KOPT-K1 (cell line): ENCODE measurements at regions not wholly inside any gene's neighbourhood (a gene's known extent, or its start where the extent isn't known, plus 50 kb on each side); places are given as distances from the start of the nearest gene placed in this dataset.

Experiments
- H3K27ac ChIP-seq: fragments of 200-600 bp; sonication (generic); 2 replicates; pipeline ENCODE4 v1.5.1; 2016; ENCODE audit warnings: antibody characterized with exemption, mild to moderate bottlenecking, low read depth, low read length; ENCODE audit not compliant: poor library complexity, severe bottlenecking
- H3K36me3 ChIP-seq: fragments of 200-600 bp; sonication (generic); 2 replicates; pipeline ENCODE4 v1.5.1; 2017; ENCODE audit warnings: antibody characterized with exemption, mild to moderate bottlenecking, low read length, moderate library complexity; ENCODE audit not compliant: insufficient read depth
- H3K9me3 ChIP-seq: fragments of 200-600 bp; sonication (generic); 2 replicates; pipeline ENCODE4 v1.5.1; 2017; ENCODE audit warnings: antibody characterized with exemption, low read length, mild to moderate bottlenecking; ENCODE audit not compliant: insufficient read depth, poor library complexity, severe bottlenecking

DNA sequence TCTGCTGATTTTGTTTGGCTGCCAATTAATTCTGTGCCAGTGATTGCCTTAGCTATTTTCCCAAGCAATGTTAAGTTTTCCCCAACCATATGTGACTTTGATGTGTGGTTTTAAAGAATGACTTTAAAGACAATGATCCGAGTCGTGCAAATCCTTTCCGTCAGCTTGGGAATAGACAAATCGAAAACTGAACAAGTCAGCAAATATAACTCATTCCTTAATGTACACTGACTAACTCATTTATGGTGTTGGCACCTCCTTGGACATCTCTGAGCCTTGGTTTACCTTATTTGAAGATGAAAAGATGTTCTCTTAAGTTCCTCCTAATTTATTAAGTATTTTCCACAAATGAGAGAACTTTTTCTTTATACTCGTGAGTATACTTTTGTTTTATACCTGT lies 249.4 kb upstream of the SLCO3A1 start:
- H3K9me3 ChIP-seq, result no peaks in the 10 kb centered on the region
- no peak overlapping the region for H3K27ac ChIP-seq
- no peaks in the 10 kb centered on the region for H3K36me3 ChIP-seq

DNA sequence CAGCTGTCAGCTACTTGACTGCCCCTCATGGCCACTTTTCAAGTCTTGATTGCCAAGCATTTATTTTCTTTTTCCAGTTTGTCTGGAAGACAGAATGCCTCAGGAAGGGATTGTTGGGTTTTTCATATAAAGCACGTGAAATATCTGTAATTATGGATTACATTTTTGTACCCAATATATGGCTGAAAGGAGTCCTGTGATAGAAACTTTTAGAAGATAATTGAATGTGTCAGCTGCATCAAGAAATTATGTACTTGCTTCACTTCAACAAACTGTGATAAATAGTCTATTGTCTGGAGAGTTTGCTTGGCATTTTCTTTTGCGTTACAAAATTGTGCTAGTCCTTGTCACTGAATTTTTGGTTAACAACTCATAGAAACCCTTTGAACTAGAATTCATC lies 247.9 kb upstream of the SLCO3A1 start:
- H3K27ac ChIP-seq, result no peak overlapping the region
- no peaks in the 10 kb centered on the region for H3K9me3 ChIP-seq
- no peaks in the 10 kb centered on the region for H3K36me3 ChIP-seq

DNA sequence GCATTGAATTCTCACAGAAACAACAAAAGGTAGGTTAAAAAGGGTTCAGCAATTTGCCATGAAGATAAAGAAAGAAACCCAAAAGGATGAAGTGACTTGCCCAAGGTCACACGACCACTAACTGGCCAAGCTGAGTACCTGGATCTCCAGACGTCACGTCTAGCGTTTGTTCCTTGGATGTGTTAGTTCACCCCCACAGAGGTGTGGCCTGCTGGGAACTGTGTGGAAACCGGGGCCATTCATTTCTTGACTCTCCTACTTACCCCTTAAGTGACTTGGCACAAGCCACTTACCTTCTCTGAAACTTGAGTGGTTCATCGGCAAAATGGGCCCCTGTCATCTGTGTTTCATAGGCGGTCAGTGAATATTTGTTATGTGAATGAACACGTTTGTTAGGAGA lies 244.3 kb upstream of the SLCO3A1 start:
- H3K36me3 ChIP-seq, result no peaks in the 10 kb centered on the region
- no peak overlapping the region for H3K27ac ChIP-seq
- no peaks in the 10 kb centered on the region for H3K9me3 ChIP-seq

DNA sequence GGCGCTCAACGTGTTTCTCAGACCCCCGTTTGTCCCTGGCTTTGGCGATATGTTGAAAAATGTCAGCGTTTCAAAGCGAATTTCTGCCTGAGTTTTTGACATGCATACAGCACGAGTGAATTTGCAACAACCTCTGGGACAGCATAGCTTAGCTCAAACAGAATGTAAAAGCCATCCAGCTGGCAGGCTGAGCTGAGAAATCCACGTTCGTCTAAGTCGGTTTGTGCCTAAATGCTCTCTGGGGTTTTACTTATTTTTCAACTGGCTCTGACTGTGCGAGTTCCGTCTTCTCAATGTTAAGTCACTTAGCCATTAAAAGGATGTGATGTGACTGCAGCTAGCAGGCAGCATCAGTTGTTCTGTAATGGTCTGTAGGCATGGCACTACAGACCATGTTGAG lies 243.5 kb upstream of the SLCO3A1 start:
- no peak overlapping the region for H3K27ac ChIP-seq
- no peaks in the 10 kb centered on the region for H3K36me3 ChIP-seq
- no peaks in the 10 kb centered on the region for H3K9me3 ChIP-seq

DNA sequence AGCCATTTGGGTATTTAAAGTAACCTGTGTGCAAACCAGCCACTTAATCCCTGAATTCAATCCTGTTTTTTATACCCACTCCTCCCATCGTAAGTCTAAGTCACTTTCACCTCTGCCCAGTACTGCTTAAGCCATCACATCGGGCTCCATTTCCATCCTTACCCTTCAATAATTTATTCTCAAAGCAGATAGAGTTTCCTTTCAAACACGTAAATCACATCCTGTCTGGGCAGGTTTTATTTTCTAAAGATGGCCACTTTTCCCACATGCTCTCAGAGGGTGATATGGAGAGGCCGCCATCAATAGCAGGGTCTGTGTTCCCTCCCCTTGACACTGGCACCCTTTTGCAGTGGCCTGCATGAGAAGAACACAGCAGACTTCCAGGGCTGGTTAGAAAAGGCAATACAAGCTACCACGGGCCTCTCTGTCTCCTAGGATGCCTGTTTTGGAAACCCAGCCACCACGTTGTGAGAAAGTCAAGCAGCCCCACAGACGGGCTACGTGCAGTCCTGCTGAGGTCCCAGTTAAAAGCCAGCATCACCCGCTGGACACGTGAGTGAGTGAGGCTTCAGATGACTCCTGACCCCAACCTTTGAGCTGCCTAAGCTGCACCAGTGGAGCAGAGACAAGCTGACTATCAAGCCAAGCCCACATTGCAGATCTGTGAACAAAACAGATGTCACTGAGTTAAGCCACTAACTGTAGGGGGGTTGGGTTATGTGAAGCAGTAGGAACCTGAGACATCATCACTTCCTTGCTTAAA lies 241.8 kb upstream of the SLCO3A1 start:
- Histone ChIP-seq H3K9me3 (no peaks in the 10 kb centered on the region), H3K27ac (no peak overlapping the region), H3K36me3 (no peaks in the 10 kb centered on the region)

DNA sequence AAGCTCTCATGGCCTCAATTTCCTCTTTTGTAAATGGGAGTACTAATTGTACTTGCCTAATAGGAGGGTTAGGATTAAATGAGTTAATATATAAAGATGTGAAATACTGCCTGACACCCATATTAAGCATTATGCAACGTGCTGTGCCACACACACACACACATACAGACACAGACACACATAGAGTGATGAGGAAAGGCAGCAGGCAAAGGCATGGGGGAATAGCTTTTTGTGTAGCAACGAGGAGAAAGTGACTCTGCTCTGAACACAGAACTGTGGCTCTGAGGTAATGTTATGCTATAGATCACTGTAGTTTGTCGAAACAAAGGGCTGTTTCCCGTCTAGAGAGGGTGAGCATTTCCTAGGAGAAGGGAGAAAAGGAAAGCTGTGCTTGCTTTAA lies 233.3 kb upstream of the SLCO3A1 start:
- H3K27ac ChIP-seq, result no peak overlapping the region
- no peaks in the 10 kb centered on the region for H3K36me3 ChIP-seq
- H3K9me3 ChIP-seq, result no peaks in the 10 kb centered on the region

DNA sequence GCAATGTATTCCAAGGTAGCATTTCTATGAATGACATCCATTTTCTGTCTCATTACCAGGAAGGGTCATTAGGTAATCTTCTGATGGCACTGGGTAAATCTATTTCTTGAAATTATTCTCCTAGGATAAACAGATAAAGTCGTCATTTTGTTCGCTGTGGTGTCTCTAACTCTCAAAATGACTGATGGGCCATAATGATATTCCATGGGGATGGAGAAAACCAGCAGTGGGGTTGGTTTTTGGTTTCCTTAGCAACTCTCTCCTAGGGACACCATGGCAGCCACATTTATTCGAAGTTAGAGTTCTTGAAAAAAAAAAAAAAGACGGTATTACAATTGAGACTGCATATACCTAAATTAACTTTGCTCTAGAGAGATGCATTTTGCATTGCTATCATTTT lies 231.3 kb upstream of the SLCO3A1 start:
- Histone ChIP-seq H3K36me3 (no peaks in the 10 kb centered on the region), H3K9me3 (no peaks in the 10 kb centered on the region), H3K27ac (no peak overlapping the region)

DNA sequence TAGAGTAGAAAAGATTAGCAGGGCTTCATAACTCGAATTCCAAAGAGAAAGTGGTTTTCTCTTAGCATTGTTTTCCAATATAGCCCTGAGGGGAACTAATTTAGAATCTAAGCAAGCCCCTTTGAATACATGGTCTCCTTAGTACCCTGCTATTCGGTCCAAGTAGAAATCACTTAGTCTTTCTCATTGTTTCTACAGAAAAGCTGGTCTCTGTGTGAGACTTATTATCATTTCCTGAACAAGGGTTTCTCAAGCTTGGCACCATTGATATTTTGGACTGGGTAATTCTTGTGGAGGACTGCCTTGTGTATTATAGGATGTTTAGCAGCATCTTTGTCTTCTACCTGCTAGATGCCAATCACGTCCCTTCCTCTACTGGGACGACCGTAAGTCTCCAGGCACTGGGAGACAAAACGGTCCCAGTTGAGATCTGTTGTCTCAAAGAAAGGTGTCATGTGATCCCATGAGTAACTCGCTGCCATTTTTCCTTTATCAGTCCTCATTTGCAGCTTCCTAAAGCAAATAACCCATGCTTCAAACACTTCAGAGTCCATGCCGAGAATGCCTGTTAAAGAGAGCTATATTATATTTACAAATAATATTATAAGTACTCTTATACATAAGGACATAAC lies 230.7 kb upstream of the SLCO3A1 start:
- Histone ChIP-seq H3K36me3 (no peaks in the 10 kb centered on the region), H3K9me3 (no peaks in the 10 kb centered on the region), H3K27ac (no peak overlapping the region)

DNA sequence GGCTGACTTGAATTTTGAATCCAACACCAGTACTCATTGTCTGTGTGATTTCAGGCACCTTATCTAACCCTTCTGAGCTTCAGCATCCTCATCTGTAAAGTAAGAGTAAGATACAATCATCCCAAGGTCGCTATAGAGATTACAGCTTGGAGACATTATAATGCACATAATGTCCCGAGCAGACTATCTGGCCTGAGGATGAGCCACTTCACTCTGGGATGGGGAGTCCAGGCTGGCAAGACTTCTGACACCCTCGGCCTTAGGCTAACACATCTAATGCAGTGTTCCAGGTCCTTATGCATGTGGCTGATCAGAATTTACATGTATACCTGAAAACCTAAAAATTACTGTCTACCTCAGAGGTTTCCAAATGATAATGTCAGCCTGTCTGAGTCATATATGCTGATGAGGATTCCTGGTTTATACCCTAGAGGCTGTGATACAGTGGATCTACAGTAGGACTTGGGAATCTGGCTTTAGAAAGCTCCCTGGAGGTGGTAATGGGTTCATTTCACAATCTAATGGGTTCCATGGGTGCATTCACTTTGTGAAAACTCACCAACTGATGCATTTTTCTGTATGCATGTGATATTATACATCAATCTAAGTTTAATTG lies 229.0 kb upstream of the SLCO3A1 start:
- no peaks in the 10 kb centered on the region for H3K36me3 ChIP-seq
- no peak overlapping the region for H3K27ac ChIP-seq
- peaks cover 6% of the 10 kb centered on the region for H3K9me3 ChIP-seq

DNA sequence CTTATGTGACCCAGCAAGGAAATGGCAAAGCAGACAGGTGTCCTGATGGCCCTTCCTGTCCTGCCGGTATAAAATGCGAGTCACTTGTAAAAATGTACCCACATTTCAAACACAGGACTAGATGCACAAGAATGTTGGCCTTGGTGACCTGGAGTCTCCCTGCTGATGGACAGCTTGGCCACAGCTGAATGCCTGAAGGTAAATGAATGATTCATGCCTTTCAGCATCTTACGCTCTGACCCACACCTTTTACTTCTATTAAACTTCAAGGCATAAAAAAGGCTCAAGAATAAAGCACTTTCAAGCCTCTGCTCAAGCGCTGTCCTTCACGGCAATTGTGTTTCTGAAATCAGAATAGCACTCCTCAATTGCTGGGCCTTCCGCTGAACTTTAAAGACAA lies 228.0 kb upstream of the SLCO3A1 start:
- Histone ChIP-seq H3K36me3 (no peaks in the 10 kb centered on the region), H3K27ac (no peak overlapping the region), H3K9me3 (peaks cover 6% of the 10 kb centered on the region)

DNA sequence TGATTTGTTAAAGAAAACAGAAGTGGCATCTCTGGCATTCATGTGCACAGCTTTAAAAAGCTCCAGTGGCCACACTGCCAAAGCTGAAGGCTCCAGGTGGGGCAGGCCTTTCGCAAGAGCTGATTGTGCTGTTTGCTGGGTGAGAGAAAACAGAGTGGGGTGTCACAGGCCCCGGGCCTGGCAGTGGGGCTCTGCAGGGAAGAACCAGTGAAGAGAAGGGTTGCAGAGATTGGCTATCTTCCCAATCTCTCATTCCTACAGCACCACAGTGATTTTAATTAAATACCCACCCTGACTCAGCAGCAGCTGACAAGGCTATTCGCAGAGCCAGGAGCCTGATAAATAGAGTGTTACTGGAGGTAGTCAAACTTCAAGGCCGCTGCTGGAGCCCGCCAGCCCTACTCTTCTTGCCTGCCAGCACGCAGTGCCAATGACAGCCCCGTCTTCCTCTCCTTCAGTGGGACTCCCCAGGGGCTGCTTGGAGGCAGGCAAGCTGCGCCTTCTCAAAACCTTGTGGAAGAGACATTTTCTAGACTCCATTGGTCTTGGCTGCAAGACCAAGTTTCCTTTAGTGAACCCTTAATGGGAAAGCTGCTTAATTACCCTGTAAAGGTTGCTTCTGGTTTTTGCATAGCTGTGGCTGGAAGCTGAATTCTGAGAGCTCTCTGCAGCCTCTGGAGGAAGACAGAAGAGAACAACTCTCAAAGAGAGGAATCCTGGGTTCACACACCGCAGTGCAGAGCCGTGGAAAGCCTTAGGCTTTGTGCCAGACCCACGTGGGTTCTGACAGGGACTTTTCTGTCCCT lies 225.8 kb upstream of the SLCO3A1 start:
- Histone ChIP-seq H3K9me3 (peaks cover 6% of the 10 kb centered on the region), H3K27ac (no peak overlapping the region), H3K36me3 (no peaks in the 10 kb centered on the region)

DNA sequence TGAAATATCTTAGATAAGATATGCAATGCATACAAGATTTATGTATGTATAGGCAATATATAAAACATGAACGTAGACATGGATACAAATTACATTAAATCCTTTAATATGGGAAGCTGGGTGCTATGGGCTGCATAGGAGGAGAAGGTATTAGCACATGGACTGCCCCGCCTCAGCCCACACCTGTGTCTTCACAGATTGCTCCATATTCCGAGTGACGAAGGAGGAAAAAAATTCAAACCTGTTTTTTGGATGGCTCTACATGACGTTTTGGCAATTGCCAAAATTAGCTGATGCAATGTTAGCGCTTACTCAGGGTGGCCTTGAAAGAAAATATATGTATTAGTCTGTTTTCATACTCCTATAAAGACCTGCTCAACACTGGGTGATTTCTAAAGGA lies 223.4 kb upstream of the SLCO3A1 start:
- peaks cover 6% of the 10 kb centered on the region for H3K9me3 ChIP-seq

DNA sequence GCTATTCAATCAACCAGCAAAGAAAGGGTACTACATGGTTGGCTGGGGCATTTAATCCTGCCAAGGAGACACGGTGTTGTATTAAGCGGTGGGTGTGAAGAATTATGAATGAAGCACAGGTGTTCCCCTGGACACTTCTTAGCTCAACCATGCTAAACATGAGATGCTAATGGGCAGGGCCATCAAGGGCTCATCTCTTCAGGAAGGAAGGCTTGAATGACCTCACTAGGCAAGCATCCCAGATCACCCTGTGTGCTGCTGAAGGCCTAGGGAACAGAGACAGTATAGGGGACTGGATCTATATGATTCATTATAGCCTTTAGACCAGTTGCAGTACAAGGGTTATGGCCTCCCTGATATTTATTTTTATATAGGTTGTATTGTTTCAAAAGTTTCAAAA lies 221.3 kb upstream of the SLCO3A1 start:
- no peaks in the 10 kb centered on the region for H3K36me3 ChIP-seq
- H3K27ac ChIP-seq, result no peak overlapping the region
- H3K9me3 ChIP-seq, result peaks cover 6% of the 10 kb centered on the region

More for the DNA sequence above, 223.4 kb upstream of the SLCO3A1 start:
- no peaks in the 10 kb centered on the region for H3K36me3 ChIP-seq
- no peak overlapping the region for H3K27ac ChIP-seq

DNA sequence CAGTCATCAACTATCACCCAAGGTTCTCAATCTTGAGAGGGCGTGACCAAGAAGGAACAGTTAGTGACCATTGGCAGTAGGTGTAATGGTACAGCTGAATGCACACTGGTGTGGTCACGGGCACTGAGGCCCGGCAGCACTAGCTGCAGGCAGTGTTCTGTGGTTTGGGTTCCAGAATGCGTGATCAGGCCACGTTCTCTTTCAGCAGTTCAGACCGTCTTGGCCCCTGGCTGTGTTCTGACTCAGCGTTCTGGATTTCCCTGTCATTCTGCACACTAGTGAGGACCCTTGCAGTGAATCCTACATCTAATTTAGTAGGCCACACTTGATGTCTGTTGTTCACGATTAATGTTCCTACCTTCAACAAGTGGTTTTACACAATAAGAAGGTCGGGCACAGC lies 220.5 kb upstream of the SLCO3A1 start:
- Histone ChIP-seq H3K9me3 (peaks cover 6% of the 10 kb centered on the region), H3K27ac (no peak overlapping the region), H3K36me3 (no peaks in the 10 kb centered on the region)

DNA sequence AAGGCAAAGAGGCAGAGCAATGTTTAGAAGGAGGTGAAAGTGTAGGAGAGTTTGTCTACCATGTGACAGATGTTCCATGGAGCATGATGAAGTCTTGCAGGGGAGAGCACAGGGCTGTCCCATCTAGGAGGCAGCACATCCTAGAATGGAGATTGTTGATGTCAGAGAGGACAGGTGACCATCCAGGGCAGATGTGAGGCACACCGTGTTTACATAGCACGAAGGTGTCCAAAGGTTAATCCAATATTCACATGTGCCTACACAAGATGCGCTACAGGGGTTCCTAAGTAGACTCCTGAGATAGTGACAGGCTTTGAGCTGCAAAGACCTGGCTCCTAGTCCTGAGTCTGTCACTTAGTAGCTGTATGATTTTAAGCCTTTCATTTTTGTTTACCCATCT lies 219.3 kb upstream of the SLCO3A1 start:
- Histone ChIP-seq H3K27ac (no peak overlapping the region), H3K9me3 (no peaks in the 10 kb centered on the region), H3K36me3 (no peaks in the 10 kb centered on the region)
